Small intestine (tissue), 7 donors: ENCODE measurements at regions not wholly inside any gene's neighbourhood (a gene's known extent, or its start where the extent isn't known, plus 50 kb on each side); places are given as distances from the start of the nearest gene placed in this dataset.

ENCODE experiments used
- DNase-seq, 2 donors: peaks; one replicate each; pipeline versions ENCODE4 v3.0.0 to v3.0.0-alpha.2; 2013
- FAIRE-seq: peaks from 2 replicates; lab custom pipeline; 2012; peaks lifted over from hg19 to GRCh38; lab: Jason Lieb, UNC
- H3K27ac ChIP-seq, 3 donors: one replicate each; pipeline ENCODE4 v1.5.1; 2013; ENCODE audit warnings: low read length in 2 of 3, mild to moderate bottlenecking in 2 of 3, control low read depth in 1 of 3, inconsistent platforms in 1 of 3, low read depth in 1 of 3, moderate library complexity in 1 of 3
- H3K27me3 ChIP-seq, 3 donors: one replicate each; pipeline ENCODE4 v1.6.1; 2013; ENCODE audit warnings: low read length in 3 of 3, inconsistent platforms in 1 of 3; ENCODE audit not compliant: control insufficient read depth in 3 of 3, insufficient read depth in 3 of 3
- H3K36me3 ChIP-seq, 3 donors: one replicate each; pipeline ENCODE4 v1.6.1; 2013; ENCODE audit warnings: low read length in 3 of 3, inconsistent platforms in 1 of 3, low read depth in 1 of 3, mild to moderate bottlenecking in 1 of 3, moderate library complexity in 1 of 3; ENCODE audit not compliant: control insufficient read depth in 3 of 3, insufficient read depth in 2 of 3
- H3K4me1 ChIP-seq, 3 donors: one replicate each; pipeline ENCODE4 v1.6.1; 2013; ENCODE audit warnings: low read length in 2 of 3, inconsistent platforms in 1 of 3, low read depth in 1 of 3, mild to moderate bottlenecking in 1 of 3, moderate library complexity in 1 of 3; ENCODE audit not compliant: control insufficient read depth in 3 of 3, insufficient read depth in 2 of 3
- H3K4me3 ChIP-seq, 3 donors: one replicate each; pipeline ENCODE4 v1.5.1; 2013; ENCODE audit warnings: low read length in 3 of 3, control low read depth in 1 of 3, inconsistent platforms in 1 of 3, low read depth in 1 of 3, mild to moderate bottlenecking in 1 of 3, moderate library complexity in 1 of 3
- H3K9me3 ChIP-seq, 2 donors: one replicate each; pipeline ENCODE4 v1.6.1; 2013; ENCODE audit warnings: low read depth in 1 of 2, low read length in 1 of 2; ENCODE audit not compliant: control insufficient read depth in 2 of 2, insufficient read depth in 1 of 2
- WGBS, 3 donors: extraction: QIAGEN DNeasy Blood & Tissue Kit; methylation state at CpG; one replicate each; pipeline ENCODE4 v1.1.7; 2013; 5-methylcytosine and 5-hydroxymethylcytosine counted together
- donor health status: healthy with polysubstance abuse.
- donor health status: control.
- donor health status: control.
- donor health status: Bipolar disorder and iron deficiency.
- donor health status: healthy.

GRCh38 chr10:129375912-129376311, 91.1 kb upstream of the MGMT start:
- H3K4me3 ChIP-seq, result no peak overlapping the region
- DNase-seq (no peak), FAIRE-seq (no peak)
- 85 to 90% (median 88%) methylated on average over 9 of the region's 9 CpGs for WGBS, 3 donors
- H3K27ac ChIP-seq, result no peak overlapping the region
- no peaks in the 10 kb centered on the region for H3K9me3 ChIP-seq
- H3K4me1 ChIP-seq, result no peaks in the 10 kb centered on the region
- peaks cover 0 to 2% (median 0%) of the 10 kb centered on the region in 3 donors for H3K27me3 ChIP-seq
- H3K36me3 ChIP-seq, result no peaks in the 10 kb centered on the region

- DNase-seq (no peak), FAIRE-seq (no peak)
- WGBS, 3 donors, result 93 to 97% (median 93%) methylated on average over 5 of the region's 5 CpGs
- Histone ChIP-seq H3K36me3 (no peaks in the 10 kb centered on the region), H3K27me3 (no peaks in the 10 kb centered on the region), H3K4me1 (no peaks in the 10 kb centered on the region), H3K9me3 (no peaks in the 10 kb centered on the region), H3K27ac (no peak overlapping the region), H3K4me3 (no peak overlapping the region)
These were observed 86.8 kb upstream of the MGMT start for GRCh38 chr10:129380279-129380678.

GRCh38 chr10:129381741-129382140, 85.3 kb upstream of the MGMT start:
- WGBS, 3 donors, result 62 to 82% (median 68%) methylated on average over 4 of the region's 4 CpGs
- DNase-seq (no peak), FAIRE-seq (no peak)
- Histone ChIP-seq H3K4me1 (no peaks in the 10 kb centered on the region), H3K36me3 (no peaks in the 10 kb centered on the region), H3K27ac (no peak overlapping the region), H3K4me3 (no peak overlapping the region), H3K9me3 (no peaks in the 10 kb centered on the region), H3K27me3 (no peaks in the 10 kb centered on the region)

- no peak for DNase-seq
- 74 to 84% (median 83%) methylated on average over 6 of the region's 6 CpGs for WGBS, 3 donors
- no peak for FAIRE-seq
These were observed 84.6 kb upstream of the MGMT start for GRCh38 chr10:129382401-129382800.

GRCh38 chr10:129383651-129384050, 83.4 kb upstream of the MGMT start:
- FAIRE-seq, result no peak
- no peak overlapping the region for H3K4me3 ChIP-seq
- 61 to 85% (median 71%) methylated on average over 3 of the region's 3 CpGs for WGBS, 3 donors

More at GRCh38 chr10:129382401-129382800, 84.6 kb upstream of the MGMT start:
- Histone ChIP-seq H3K9me3 (no peaks in the 10 kb centered on the region), H3K4me1 (no peaks in the 10 kb centered on the region), H3K36me3 (no peaks in the 10 kb centered on the region), H3K27me3 (no peaks in the 10 kb centered on the region), H3K27ac (no peak overlapping the region), H3K4me3 (no peak overlapping the region)

GRCh38 chr10:129385600-129385999, 81.4 kb upstream of the MGMT start:
- no peaks in the 10 kb centered on the region for H3K36me3 ChIP-seq
- no peaks in the 10 kb centered on the region for H3K9me3 ChIP-seq
- no peak for DNase-seq
- no peak overlapping the region for H3K4me3 ChIP-seq
- 77 to 89% (median 89%) methylated on average over 4 of the region's 4 CpGs for WGBS, 3 donors
- no peak for FAIRE-seq
- H3K27me3 ChIP-seq, result no peaks in the 10 kb centered on the region
- H3K4me1 ChIP-seq, result no peaks in the 10 kb centered on the region
- no peak overlapping the region for H3K27ac ChIP-seq

More at GRCh38 chr10:129383651-129384050, 83.4 kb upstream of the MGMT start:
- Histone ChIP-seq H3K27me3 (no peaks in the 10 kb centered on the region), H3K4me1 (no peaks in the 10 kb centered on the region), H3K27ac (no peak overlapping the region), H3K9me3 (no peaks in the 10 kb centered on the region), H3K36me3 (no peaks in the 10 kb centered on the region)
- DNase-seq, result no peak

- no peak for FAIRE-seq
- 71 to 78% (median 75%) methylated on average over 6 of the region's 6 CpGs for WGBS, 3 donors
These were observed 80.4 kb upstream of the MGMT start for GRCh38 chr10:129386415-129387257.

GRCh38 chr10:129387258-129387525, 79.8 kb upstream of the MGMT start:
- no peak overlapping the region for H3K27ac ChIP-seq
- no peaks in the 10 kb centered on the region for H3K36me3 ChIP-seq
- H3K9me3 ChIP-seq, result no peaks in the 10 kb centered on the region
- DNase-seq (no peak), FAIRE-seq (no peak)
- H3K4me1 ChIP-seq, result no peaks in the 10 kb centered on the region
- WGBS, 3 donors, result 83 to 90% (median 88%) methylated on average over 5 of the region's 5 CpGs
- H3K4me3 ChIP-seq, result no peak overlapping the region
- H3K27me3 ChIP-seq, result no peaks in the 10 kb centered on the region

More at GRCh38 chr10:129386415-129387257, 80.4 kb upstream of the MGMT start:
- no peak for DNase-seq
- H3K9me3 ChIP-seq, result no peaks in the 10 kb centered on the region
- no peak overlapping the region for H3K4me3 ChIP-seq
- H3K36me3 ChIP-seq, result no peaks in the 10 kb centered on the region
- H3K27ac ChIP-seq, result no peak overlapping the region
- H3K27me3 ChIP-seq, result no peaks in the 10 kb centered on the region
- H3K4me1 ChIP-seq, result no peaks in the 10 kb centered on the region

GRCh38 chr10:129388435-129388834, 78.6 kb upstream of the MGMT start:
- 81 to 87% (median 84%) methylated on average over 7 of the region's 7 CpGs for WGBS, 3 donors
- DNase-seq, result no peak
- no peak overlapping the region for H3K4me3 ChIP-seq
- peaks cover 0 to 2% (median 0%) of the 10 kb centered on the region in 3 donors for H3K27me3 ChIP-seq
- no peak overlapping the region for H3K27ac ChIP-seq
- no peaks in the 10 kb centered on the region for H3K4me1 ChIP-seq
- H3K9me3 ChIP-seq, result no peaks in the 10 kb centered on the region
- H3K36me3 ChIP-seq, result no peaks in the 10 kb centered on the region
- FAIRE-seq, result no peak
